ENCODE measurements at regions not wholly inside any gene's neighbourhood (a gene's known extent, or its start where the extent isn't known, plus 50 kb on each side); places are given as distances from the start of the nearest gene placed in this dataset.
"Not testable (repeated sequence)": the region's sequence is repeated elsewhere in the genome, so short reads cannot be mapped to it uniquely, and the experiment has no call there.

DNA sequence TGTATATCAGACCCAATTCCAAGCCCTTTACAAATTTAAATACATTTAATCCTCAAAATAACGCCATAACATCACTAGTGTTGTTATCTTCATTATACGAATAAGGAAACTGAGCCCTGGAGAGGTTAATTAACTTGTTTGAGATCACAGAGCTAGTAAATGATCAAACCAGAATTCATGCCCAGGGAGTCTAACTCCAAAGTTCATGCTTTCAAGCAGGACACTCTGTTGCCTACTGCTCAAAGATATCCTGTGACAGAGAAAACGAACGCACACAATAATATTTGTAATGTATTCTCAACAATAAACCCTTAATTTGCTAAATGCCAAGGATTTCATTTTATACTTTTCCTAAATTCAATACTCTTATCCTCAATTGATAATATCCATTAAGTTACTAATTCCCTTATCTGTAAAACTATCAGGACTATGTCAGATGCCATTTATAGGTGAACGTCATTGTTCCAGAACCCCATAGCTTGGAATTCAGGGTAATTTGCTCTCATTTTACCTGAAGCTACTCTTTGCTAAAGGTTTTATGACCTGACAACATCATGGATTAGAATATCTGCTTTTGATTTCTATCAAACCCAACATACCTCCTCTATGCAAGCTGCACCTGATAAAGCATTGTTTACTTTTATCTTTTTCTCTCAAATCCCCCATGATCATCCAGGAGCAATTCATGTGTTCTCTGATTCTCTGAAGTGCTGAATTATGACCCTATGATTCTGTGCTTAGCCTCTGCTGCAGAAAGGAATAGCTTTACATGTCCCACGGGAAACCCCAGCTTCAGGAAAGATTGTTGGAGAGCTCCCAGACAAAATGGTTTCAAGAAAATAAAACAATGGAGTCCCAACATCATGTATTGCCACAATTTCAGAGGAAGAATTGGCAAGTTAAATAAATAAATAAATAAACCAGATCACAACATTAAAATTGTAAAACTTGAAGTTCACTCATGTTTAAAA is 150.2 kb upstream of the CDK1 start:
- no peak overlapping the region for H3K27ac ChIP-seq

DNA sequence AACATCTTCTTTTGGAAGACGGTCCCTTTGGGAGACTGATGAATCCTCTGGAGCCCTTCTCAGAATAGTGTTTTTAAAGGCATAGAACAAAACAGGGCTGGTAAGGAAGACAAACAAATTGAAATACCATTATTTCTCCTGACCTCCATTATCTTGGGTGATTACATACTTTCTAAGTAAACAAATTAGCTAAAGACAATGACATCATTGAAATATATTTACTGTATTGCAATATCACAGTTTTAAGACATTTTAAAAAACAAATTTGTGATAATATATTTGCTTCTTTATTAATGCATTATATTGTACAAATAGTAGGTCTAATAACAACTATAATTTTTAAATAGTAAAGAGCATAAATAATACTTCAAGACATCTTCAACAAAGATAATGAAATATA is 152.2 kb upstream of the CDK1 start:
- no peak overlapping the region for H3K4me3 ChIP-seq
- H3K27ac ChIP-seq, result no peak overlapping the region

More for the DNA sequence above, 150.2 kb upstream of the CDK1 start:
- H3K4me3 ChIP-seq, result no peak overlapping the region

DNA sequence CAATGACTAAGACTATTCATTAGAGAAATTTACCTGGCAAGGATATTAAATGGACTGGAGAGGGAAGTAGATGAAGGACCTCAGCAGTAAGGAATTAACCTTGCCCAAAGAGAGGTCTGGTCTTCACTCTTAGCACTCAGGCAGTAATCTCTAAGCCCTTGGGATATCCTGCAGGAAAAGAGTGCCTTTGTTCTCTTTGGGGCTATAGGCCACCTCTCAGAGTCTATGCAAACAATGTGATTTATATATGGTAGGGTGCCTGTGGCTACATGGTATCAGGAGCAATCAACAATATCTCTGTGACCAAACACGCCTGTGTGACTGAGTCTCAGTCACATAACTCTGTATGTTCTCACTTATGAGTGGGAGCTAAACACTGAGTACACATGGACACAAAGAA is 154.7 kb upstream of the CDK1 start:
- H3K4me3 ChIP-seq, result no peak overlapping the region

DNA sequence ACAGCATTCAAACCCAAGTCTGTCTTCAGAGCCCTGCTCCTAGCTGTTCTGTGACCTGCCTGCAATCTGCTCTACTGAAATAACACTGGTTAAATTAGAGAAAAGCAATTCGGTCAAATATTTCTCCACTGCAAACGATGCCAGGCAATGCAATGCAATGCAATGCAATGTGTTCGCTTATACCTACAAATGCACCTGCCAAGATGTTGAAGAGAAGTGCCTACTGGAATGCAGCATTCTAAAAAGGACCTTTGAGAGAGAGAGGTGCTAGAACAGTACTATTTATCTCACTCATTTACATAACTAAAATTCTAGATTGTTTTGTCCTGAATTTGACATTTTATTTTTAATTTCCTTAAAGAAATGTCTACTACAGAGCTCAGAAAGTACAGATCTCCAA is 157.3 kb upstream of the CDK1 start:
- H3K4me3 ChIP-seq, result no peak overlapping the region
- H3K27ac ChIP-seq, result no peak overlapping the region

More for the DNA sequence above, 154.7 kb upstream of the CDK1 start:
- H3K27ac ChIP-seq, result no peak overlapping the region

DNA sequence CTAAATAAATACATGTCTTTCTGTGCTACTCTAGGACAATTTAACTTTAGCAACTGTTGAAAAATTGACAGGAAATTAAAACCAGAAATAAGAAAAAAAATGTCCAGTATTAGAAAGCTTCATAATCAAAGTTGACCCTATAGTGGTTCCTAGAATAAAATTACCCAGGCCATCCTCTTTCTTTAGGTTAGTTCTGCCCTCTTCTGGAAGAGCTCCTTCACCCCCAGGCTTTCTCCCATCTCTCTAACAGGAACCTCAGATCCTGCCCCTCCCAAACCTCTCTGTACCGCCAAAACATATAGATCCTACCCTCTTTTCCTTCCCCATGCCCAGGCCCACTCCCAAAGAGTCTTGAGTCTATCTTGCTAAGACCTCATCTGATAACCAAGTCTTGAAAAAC is 159.4 kb upstream of the CDK1 start:
- Histone ChIP-seq H3K4me3 (no peak overlapping the region), H3K27ac (no peak overlapping the region)

DNA sequence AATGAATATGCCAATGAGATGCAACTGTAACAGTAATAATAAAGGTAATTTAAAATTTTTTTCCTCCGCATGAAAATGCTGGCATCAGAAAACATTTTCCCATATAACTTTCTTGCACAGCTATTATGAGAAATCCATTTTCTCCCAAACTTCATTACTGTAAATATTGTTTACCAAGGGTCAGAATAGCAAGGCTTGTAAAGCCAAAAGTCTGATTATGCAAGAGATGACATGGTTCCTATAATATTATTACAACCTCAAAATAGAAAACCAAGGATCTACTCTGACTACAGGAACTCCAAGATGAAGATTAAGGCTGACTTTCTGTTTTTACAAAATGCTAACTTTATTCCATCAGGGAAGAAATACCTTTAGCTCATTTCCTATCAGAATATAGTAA is 162.7 kb upstream of the CDK1 start:
- Histone ChIP-seq H3K27ac (no peak overlapping the region), H3K4me3 (no peak overlapping the region)

DNA sequence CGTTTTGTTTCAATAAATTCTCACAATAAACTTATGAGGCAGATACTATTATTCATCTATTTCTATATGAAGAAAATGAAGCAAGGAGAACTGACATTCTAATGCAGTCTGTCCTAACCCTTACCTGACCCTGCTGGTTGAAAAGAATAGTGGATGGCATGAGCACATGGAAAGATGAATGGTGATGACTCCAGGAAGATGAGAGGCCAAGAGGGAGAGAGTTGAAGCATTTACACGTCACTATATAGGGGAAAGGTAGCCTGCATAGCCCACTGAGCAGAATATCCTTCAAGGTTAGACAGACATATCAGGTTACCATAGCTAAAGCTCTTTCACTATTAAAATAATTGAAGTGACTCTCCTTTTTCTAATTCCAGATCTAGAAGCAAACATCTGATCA is 163.9 kb upstream of the CDK1 start:
- no peak overlapping the region for H3K4me3 ChIP-seq
- no peak overlapping the region for H3K27ac ChIP-seq

DNA sequence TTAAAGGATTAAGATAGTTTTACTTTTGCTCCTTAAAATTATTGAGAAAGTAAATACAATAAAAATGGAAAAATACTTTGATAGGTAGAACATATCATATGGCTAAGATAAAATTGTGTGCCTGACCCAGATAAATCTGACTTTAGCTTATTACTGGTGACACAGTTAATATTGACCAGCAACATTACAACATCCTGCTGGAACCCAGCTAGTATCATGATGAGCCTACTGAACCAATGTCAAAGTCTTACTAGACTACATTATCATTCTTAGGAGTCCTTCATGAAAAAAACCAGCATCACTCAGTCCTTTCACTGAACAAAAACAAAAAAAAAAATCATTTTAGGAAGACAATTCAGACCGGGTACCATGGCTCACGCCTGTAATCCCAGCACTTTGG is 164.8 kb upstream of the CDK1 start:
- no peak overlapping the region for H3K27ac ChIP-seq
- no peak overlapping the region for H3K4me3 ChIP-seq

DNA sequence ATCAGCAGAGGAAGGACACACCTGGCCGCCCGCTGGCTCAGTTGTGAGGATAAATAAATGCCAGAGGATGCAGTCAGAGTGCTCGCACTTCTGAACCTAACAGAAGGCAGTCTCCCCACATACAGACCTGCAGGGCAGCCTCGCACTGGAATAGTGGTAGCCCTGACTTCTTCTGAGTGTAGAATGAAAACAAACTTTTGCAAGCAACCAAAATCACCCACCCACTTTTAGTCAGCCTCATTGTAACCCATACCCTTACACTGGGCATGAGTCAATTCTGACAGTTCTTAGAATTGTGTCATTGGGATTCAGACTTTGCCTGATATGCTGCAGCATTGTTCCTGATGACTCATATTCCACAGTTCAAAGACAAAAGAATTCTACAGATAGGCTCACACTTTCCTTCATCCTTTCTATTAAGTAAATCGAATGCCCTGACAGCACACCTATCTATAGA is 167.0 kb upstream of the CDK1 start:
- H3K27ac ChIP-seq, result no peak overlapping the region
- H3K4me3 ChIP-seq, result no peak overlapping the region

DNA sequence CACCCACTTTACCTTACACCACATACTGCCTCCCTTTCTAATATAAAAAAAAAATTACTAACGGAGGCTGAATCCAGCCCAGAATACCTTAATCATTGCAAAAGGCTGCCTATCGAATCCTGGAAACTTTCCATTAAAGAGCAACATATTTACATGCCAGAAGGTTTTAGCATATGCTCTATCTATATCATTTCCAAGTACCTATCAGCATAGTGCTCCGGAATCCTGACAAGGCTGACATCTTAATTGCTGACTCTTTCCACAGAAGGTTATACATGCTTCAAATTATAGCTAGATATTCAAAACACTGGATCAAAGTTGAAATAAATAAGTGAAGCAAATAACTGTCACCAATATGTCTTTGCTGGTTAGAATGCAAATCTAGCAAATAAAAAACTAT is 170.9 kb upstream of the CDK1 start:
- no peak overlapping the region for H3K4me3 ChIP-seq
- no peak overlapping the region for H3K27ac ChIP-seq

DNA sequence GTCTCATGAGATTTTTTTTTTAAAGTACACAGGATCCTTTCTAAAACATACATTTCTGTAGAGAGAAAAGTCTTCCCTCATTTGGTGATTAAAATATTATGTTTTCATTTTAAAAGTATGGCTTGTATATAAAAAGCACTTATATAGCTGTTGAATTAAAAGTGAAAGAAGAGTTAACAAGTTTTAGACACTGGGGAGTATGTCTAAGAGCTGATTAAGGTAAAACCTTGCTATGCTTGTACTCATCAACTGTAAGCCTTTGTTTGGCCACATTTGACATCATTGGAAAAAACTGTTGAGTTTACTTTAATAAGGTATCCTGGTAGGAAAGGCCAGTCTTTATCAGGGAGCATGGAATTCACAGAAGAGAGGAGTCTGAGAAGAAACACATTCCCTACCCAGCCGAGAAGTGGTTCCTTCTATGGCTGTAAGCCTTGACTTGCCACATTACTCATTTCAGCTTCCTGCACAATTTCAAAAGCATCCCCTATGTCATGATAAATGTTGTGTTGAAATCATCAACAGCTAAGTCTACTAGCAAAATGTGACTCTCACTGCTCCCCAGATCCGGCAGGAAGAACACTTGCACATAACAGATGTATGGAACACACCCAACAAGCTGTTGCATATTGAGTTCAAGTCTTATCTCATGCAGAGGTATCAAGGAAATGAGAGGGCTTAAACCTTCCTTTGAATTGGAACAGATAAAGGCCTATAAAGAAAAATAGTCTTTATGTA is 171.8 kb upstream of the CDK1 start:
- H3K4me3 ChIP-seq, result no peak overlapping the region
- no peak overlapping the region for H3K27ac ChIP-seq

DNA sequence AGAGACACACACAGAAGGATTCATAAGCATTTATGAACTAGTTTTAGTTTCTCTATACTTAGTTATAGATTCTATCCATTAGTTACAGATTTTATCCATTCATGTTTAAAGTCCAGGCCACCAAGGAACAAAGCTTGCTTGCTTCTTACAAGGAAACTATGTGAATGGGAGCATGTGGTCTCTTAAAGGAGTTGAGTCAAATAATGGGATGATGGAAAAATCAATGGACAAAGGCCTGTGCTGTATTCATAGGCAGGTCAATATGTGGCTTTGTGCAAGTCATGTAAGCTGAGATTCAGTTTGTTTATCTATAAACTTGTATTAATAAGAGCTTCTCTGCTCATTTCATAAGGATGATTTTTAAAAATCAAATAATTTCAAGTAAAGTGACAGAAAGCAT is 172.8 kb upstream of the CDK1 start:
- Histone ChIP-seq H3K27ac (no peak overlapping the region), H3K4me3 (no peak overlapping the region)

DNA sequence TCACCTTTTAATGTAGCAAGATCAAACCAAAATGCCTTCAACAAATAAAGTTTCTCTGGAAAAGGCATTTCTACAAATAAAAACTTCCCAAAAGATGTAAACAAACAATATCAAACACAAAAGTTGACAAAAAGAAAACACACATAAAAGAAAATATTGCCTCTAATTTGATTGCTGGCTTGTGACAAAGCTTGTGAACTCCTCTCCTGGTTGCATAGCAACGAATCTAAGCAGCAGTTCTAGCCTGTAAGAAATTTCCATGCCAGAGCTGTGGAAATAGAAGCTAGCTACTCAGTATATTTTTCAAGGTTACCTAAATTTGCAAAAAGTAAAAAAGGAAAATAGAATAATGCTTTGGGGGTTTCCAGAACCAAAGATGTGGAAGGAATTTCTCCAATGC is 173.9 kb upstream of the CDK1 start:
- no peak overlapping the region for H3K27ac ChIP-seq
- H3K4me3 ChIP-seq, result no peak overlapping the region

DNA sequence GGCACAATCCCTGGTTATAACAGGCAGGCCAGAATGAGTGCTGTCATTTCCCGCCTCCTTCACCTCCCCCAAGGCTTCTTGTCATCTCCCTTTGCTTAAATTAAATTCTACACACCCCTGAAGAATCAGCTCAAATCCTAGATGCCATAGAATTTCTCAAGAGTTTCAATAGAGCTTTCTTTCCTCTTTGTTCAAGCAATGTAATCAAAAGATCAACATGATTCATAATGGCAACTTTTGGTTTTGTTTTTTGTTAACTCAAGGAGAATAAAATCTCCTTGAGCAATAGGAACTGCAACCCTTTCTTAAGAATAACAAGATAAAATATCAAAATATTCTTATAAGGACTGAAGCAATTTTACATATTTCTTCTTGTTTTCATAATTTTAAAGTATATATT is 180.8 kb upstream of the CDK1 start:
- no peak overlapping the region for H3K4me3 ChIP-seq

DNA sequence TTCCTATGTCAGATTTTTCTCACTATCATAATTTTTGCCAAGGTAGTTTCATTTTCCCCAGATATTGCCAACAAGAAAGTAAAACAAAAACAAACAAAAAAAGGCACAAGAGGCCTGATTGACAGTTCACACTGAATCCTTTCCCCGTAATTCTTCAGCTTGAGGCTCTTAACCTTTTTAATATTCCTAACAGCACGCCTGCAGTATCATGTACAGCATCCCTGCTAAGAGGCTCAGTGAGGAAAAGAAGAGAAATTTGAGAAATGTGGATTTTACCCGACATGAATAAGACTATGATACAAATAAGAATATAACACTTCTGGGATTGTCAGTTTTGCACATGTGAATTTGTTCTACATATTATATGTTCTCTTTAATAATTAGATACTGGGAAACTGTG is 182.4 kb upstream of the CDK1 start:
- H3K4me3 ChIP-seq, result no peak overlapping the region
- no peak overlapping the region for H3K27ac ChIP-seq

More for the DNA sequence above, 180.8 kb upstream of the CDK1 start:
- H3K27ac ChIP-seq, result no peak overlapping the region

DNA sequence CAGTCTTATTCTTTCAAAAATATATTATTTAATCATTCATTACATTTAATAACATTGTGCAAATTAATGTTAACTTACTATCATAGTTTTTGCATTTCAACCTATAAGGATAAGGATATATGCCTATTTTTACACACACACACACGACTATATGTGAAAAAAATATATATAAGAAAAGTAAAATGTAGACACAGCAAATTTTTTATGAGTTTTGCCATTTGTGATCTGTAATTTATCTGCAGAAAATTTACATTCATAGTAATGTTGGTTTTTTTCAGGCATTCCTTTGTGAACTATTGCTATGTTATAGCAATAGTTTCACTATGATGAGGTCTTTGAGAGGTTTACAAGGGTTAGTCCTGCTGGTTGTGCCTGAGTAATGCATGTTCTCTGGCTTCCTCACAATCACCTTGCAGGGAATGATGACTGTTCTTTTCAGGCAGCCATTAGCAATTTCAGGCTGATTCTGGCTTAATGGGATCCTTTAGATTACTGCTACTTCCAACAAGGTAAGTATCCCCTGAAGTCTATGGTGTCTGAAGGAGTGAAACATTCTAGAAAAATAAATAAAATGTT is 183.7 kb upstream of the CDK1 start:
- no peak overlapping the region for H3K4me3 ChIP-seq
- H3K27ac ChIP-seq, result no peak overlapping the region

DNA sequence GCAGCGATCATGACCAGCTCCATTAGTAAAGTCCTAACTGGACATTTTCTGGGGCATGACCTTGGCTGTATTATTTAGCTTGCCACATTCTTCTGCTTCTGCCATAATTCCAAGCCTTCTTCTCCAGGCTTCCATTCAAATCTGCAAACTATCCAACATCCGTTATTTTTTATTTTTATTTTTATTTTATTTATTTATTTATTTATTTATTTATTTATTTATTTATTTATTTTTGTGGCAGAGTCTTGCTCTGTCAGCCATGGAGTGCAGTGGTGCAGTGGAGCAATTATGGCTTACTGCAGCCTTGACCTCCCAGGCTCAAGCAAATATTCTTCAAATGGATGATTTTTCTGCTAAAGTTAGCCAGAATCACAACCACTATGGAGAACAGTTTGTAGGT is 187.2 kb upstream of the CDK1 start:
- no peak overlapping the region for H3K4me3 ChIP-seq
- H3K27ac ChIP-seq, result no peak overlapping the region

DNA sequence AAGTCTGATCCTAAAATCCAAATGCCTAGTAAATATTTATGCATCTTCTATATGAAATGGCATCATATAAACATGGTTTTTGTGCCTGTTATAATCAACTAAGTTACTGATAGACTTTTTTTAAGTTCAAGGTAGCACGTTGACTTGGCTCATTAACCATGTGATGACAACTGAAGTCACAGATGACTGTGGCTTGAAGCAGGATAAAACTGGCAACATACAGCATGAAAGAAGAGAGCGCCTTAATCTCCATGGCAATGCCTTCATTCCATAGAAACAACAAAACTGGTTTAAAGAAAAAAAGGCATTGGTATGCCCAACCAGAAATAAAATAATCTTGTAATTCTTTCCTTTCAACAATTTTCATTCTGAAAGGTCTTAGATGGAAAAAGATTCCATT is 188.9 kb upstream of the CDK1 start:
- Histone ChIP-seq H3K4me3 (no peak overlapping the region), H3K27ac (no peak overlapping the region)

DNA sequence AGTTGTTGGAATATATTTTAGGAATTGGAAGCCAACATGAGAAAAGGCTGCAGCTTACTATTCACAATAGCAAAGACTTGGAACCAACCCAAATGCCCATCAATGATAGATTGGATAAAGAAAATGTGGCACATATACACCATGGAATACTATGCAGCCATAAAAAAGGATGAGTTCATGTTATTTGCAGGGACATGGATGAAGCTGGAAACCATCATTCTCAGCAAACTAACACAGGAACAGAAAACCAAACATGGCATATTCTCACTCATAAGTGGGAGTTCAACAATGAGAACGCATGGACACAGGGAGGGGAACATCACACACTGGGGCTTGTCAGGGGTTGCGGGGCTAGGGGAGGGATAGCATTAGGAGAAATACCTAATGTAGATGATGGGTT is 192.1 kb upstream of the ANK3 start:
- not testable (repeated sequence) for H3K27ac ChIP-seq, H3K4me3 ChIP-seq

DNA sequence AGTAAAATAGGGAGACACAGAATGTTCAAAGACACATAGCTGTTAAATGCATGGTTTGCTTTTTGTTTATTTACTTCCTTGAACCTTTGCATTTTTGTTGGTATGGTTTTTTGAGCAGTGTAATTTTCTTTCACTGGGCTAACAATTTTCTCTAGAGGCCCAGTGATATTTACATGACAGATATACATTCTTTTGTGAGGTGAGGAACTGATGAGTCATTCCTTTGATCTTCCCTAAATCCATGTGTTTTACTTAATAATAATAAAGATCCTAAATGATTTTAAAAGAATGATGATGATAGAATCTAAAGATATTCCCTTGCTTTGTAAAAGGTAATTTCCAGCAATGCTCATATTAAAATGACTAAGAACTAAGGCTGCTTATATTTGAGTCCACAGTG is 188.5 kb upstream of the ANK3 start:
- Histone ChIP-seq H3K4me3 (no peak overlapping the region), H3K27ac (no peak overlapping the region)

Data from skin epidermis (tissue), 12 donors.